Renal pelvis (tissue), 1 donor: ENCODE measurements at regions not wholly inside any gene's neighbourhood (a gene's known extent, or its start where the extent isn't known, plus 50 kb on each side); places are given as distances from the start of the nearest gene placed in this dataset.

Experiments
- DNase-seq: peaks from one replicate; pipeline ENCODE4 v3.0.0-alpha.2; 2013

DNA sequence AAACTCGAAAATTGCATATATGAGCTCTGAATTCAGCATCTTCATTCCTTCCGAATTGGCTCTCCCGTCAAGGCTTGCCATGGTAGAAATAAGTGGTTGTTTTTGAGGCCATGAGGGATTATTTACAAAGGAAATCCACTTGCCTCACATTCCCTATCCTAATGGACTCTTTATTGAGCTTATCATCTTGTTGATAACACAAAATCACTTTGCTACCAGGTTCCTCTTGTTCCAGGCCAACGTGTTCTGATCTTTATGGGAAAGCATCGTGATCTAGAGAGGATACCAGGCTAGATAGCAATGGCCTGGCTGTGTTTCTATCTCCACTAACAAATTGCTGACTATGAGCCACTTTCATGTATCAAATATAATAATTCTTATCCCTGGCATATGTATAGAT, 811.7 kb downstream of the TLR4 start:
- no peak for DNase-seq

DNA sequence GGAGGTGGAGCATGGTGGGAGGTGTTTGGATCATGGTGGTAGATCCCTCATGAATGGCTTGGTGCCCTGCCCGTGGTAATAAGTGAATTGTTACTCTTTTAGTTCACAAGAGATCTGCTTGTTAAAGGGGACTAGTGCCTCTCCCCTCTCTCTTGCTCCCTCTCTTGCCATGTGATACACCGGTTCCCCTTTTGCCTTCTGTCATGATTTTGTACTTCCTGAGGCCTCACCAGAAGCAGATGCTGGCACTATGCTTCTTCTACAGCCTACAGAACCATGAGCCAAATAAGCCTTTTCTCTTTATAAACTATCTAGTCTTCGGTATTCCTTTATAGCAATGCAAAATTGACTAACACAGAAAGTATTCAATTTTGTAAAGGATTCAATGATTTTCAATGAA, 817.1 kb downstream of the TLR4 start:
- no peak for DNase-seq

DNA sequence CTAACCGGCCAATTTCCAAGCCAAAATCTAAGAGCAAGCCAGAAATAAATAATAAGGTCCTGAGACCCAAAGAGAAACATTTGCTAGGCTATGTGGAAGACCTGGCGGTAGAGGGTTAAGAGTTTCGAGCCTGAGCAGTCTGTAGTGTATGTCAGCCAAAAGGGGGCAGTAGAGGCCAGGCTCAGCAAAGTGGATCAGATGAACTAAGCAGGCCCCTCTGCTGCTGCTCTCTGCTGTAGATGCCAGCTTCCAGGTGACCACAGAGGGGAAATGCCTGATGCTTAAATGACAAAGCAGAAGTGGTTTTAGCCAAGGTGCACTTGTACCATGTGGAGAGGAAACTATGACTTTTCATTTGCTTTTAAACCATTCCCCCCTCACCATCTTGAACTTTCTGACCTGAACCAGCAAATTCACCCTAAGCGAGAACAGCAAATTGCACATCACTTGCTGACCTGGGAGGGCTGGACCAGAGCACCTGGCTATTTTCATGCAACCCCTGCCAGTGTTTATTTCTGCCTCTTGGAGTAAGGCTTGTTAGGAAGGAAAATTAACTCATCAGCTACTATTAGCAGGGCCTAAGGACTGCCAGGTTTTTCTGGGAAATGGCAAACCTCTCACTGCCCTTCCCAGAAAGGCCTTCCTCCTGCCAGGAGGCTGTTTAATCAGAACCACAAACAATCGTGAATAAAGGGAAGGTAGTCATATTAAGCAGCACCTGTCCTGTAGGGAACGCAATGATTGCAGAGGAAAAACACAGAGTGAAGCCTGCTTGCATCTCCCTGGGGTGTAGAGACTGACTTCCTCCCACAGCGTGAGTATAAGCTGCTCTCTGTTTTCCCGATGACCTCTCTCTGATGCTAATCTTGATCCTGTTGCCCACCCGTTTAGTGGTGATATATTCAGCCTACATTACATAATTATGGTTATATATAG, 818.2 kb downstream of the TLR4 start:
- DNase-seq = peak; percentile 31

DNA sequence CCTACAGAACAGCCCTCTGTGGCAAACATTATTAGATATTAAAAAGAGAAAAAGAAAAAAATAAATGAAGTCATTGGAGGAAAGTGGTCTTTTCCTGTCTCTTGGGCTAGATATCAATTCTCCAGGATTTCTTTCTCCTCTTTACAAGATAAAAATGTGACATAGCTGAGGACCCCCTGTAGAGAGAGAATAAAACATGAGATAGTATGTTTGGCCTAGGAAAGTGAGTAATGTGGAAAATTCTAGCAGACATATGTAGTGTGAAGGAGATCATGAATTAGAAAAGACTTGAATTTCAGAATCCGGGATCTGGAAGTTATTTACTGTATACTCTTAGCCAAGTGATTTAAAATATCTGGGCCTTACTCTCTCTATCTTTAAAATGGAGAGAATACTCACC, 823.1 kb downstream of the TLR4 start:
- DNase-seq = no peak

DNA sequence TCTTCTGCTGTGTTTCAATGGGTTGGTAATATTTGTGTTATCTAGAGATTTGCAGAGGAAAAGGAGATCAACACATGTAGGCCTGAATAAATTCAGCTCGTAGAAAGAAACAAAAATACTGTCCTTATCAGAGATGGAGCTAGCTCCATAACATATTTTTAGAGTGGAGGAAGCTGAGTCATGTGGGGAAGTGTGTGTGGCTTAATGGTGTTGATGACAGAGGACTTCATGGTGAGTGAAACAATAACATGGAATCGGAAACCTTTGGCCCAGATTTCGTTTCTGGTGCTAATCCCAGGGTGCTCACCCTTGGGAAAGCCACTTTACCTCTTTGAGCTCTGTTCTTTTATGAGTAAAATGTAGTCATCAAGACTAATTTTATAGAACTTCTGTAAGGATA, 825.0 kb downstream of the TLR4 start:
- DNase-seq = no peak

DNA sequence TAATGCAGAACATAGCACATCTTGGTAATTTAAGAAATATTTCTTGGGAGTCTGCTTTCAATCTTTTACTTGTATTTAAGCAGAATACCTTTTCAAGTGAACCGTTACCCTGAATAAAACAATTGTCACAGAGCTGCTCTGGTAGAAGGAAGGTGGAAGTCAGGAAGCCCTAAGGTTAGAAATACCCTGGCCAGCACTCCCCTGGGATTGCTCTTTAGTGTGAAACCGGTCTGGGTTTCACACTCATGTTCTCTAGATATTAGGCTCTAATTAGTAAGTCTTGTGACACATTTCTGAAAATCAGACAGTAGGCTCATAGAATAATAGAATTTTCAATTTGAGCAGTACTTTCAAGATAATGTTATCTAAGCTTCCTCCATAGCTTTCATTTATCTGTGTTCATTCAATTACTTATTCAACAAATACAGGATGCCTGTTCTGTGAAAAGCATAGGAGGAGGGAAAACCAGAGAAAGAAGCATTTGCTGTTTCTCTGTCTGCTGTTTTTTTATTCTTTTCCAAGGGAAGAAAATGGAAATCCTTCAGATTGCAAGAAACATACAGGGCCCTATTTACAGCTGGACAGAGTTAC, 825.5 kb downstream of the TLR4 start:
- no peak for DNase-seq

DNA sequence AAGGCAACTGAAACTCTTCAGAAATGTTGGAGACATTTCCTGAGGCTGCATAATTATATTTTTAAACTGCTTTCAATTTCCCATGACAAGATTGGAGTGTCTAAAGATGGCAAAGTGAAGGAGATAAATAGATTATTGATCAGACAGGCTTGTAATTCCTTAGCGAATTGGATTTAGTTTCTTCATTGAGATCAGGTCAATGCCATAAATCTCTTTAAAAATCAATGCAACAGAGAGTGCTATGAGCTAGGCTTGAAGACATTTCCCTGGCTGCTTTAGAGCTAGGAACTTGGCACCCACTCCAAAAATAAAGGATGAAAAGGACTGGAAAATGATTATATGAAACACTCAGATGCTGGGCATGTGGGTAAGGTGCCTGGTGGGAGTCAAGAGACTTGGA, 828.4 kb downstream of the TLR4 start:
- DNase-seq = no peak

DNA sequence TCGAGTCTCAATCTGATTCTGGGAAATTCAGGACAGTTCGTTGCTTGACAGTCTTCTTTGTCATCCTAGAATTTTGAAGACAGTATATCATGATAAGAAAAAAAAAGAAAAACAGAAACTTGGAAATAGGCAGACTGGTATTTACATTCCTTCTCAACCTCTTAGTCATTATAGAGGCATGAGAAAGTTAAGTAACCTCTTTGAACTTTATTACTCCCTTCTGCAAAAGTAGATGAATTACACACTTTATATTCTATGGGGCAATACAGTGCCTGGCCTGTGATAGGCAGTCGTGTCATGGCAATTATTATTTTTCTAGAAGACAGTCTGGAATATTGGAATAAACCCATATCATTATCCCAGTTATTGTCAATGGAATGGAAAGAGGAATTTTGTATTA, 828.9 kb downstream of the TLR4 start:
- no peak for DNase-seq

DNA sequence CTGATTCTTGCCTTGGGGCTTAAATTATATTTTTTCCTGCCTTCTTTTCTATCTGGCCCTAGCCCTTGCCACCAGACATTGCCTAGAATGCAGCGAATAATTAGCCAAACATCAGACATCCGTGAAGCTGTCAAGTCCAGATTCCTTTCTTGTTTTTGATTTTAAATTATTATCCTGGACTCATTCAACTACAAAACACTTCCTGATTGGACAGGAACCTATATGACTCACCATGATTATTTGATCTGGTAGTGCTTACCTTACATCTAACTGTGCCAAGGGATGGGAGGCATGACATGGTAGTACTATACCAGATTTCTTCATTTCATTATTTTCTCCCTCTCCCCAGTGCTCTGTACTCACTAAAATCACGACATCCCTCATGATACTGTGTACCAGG, 829.6 kb downstream of the TLR4 start:
- DNase-seq = no peak

DNA sequence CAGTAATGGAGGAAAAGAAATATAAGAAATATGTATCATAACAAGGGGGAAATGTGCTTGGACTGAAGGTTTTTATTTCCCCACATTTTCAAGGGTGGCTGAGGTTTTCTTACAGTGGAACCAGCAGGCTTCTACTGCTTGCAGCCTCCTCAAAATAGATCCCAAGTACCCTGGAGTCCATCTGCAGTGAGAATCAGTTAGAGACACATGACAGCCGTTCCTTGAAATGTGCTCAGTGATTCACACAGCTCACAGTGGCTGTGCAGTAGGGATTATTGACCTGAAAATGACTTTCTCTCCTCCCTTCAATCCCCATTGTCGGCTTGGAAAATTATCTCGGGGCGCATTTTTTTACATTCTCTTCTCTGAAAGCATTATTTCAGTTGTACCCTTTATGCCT, 832.0 kb downstream of the TLR4 start:
- DNase-seq = no peak

DNA sequence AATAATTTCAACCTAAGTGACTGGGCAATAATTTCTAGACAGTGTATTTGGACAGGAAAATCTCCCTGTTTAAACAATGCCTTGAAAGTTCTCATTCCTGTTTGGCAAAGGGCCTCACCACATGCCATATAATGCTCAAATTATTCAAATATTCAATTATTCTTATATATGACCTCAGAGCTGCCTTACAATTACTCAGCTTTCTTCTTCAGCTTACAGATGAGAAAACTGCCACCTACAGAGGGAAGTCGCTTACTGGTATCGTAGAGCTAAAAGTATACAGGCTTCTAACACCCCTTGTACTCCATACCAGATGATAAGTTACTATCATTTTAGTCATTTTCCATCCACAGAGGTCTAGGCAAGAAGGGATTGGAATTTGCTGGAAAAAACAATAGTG, 830.3 kb downstream of the BRINP1 start:
- DNase-seq = no peak

DNA sequence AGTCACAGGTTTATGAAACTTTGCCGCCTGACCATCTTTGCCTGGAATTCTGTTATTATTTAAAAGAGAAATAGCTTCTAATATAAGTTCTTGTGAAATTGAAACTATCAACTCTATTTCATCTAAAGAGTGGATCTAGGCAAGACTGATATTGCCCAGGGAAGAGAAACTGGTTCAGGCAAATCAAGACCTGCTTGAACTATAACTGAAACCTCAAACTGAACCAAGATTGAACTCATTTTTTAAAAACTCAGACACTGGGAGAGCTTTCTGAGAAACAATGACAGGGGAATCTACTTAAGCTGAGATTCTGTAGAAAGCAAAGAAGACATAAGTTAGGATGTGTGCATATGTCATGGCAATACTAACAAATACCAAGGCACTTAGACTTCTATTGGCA, 815.8 kb downstream of the BRINP1 start:
- no peak for DNase-seq

DNA sequence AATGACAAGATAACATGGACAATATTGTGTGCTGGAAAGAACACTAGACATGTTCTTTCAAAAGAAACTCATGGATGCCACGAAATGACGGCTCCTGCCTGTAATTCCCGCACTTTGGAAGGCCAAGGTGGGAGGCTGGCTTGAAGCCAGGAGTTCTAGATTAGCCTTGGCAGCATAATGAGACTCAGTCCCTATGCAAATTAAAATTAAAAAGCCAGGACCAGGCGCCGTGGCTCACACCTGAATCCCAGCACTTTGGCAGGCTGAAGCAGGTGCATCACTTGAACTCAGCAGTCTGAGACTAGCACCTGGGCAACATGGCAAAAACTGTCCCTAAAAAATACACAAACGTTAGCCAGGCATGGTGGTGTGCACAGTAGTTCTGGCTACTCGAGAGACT, 814.2 kb downstream of the BRINP1 start:
- DNase-seq = no peak

DNA sequence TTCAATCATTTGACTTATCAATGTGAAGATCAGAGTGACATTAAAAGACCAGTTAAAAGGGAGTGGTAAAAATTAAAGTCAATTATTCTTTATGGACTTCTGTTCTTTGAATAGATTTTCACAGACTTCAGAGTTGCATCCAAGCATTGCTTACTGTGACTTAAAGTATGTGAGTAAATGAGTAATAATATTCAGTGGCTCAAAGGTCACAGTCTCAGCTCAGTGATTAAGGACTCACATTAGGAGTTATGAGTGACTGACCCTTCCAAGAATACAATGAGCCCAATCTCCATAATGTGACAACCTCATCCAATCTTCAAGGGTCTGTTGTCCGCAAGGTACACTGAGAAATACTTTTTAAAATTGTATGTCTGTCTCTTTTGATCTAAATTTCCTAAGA, 811.2 kb downstream of the BRINP1 start:
- DNase-seq = no peak

DNA sequence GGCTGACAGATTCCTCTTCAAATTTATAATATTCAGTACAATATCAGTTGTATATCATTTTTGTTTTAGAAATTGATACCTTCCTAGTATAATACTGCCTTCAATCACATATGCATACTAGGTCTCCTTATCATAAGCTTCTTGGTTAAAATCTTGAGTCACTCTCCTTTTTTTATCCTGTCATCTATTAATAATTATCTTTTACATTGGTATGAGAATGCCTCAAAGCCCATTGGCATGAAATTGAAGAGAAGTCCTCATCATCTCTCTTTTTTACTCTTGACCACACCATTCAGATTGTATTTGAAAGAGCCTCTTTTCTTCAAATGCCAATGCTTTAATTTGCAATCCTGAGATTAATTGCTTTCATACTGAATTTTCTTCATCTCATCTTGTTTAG, 810.3 kb downstream of the BRINP1 start:
- no peak for DNase-seq

DNA sequence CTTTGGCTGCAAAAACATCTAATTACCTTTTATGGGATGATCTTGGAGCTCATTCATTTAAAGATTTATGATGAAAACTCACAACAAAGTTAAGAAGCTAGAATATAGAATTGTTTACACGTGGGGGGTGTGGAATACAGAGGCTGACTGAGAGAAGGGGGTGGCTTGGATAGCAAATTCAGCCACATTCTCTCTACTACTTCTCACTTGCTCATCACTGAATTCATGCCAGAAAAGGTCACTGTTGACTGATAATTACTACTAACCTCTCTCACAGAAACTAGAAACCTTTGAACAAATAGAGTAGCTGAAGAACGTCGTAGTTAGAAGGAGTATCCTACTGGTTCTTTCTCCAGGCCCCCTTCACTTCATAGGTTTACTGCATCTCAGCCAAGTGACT, 808.2 kb downstream of the BRINP1 start:
- DNase-seq = no peak

DNA sequence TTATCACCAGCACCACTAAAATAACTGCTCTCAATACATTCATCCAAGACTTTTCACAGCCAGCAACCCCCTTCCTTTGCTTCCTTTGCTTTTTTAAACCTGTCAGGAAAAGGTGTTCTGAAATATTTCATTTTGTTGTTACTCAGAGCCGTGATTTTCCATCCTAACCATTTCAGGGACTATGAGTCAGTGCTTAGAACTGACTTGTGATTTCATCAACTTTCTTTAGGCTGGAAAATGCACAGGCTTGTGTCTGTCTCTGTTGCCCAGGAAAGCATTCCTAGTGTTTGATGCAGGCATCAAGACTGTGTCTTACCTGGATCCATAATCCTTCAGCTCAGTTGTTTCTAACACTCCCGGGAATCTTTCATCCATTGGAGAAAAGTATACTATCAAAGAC, 805.6 kb downstream of the BRINP1 start:
- DNase-seq = no peak

DNA sequence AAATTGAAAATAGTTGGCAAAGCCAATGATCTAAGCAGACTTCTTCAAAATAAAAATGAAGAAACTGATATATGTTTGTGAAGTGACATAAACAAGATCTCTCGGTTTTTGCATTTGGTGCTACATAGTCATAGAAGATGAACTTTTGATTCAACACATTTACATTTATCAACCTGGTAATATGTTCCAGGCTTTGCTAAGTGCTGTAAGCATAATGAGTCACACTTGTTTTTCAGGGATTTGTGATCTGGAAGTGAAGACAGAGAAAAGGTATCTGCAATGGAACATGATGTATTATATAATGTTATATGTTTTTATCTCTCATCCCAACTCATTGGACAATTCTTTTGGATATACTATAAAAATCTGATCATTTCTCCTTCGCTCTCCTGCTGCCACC, 801.4 kb downstream of the BRINP1 start:
- DNase-seq = no peak

DNA sequence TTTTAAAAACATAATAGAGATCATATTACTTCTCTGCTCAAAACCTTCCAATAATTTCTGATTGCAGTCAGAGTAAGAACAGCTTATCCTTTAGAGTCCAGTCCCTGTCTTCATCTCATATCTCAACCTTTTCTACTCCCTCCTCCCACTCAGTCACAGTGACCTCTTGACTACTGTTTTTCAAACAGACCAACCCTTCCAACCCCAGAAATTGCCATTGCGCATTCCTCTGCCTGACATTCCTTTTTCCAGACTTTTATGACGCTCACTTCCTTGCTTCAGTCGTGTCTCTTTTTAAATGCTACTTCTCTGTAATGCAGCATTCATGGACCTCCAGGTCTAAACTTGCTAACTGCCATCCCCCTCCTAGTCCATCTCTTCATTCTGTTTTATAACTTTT, 800.5 kb downstream of the BRINP1 start:
- DNase-seq = no peak

DNA sequence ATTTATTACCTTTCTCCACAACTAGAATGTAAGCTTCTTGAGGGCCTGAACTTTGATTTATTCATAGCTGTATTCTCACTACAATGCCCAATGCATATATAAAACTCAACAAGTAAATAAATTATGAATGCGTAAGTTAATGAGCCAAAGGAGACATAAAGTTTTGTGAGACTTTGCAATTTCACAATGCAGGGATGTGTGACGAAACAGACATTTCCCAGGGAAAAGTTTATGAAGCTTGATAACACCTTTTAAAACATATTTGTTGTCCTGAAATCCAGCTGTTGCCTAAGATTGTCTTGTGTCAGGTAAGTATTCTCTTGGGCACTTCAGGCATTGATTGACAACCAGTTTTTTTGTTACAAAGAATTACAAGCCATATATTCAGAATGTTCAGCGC, 800.1 kb downstream of the BRINP1 start:
- no peak for DNase-seq

DNA sequence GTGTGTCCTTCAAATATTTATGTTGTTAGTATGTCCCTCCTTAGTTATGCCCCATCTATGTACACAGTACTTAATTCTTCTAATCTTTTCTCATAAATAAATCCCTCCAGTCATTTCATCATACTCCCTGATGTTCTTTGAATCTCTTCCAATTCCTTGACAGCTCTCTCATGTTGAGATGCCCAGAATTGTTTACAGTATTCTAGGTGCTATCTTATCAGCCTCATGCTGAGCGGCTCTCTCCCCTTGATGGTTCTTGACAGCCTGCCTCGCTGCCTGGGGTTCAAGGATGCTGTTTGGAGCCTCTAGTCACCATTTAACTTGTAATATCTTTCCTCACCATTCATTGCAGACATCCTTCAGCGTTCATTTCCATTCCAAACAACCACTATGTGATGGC, 799.2 kb downstream of the BRINP1 start:
- no peak for DNase-seq

DNA sequence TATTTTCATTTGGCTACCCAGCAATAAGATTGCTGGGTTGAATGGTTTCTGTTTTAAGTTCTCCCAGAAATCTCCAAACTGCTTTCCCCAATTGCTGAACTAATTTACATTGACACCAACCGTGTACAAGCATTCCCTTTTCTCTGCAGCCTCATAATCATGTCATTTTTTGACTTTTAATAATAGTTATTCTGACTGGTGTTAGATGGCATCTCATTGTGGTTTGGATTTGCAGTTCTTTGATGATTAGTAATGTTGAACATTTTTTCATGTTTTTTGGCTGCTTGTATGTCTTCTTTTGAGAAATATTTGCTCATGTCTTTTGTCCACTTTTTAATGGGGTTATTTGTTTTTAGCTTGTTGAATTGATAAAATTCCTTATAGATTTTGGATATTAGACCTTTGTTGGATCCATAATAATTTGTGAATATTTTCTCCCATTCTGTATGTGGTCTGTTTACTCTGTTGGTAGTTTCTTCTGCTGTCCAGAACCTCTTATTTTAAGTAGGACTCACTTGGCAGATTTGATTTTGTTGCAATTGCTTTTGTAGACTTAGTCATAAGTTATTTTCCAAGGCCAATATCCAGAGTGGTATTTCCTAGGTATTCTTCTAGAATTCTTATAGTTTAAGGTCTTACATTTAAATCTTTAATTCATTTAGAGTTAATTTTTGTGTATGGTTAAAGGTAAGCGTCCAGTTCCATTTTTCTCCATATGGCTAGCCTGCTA, 793.7 kb downstream of the BRINP1 start:
- no peak for DNase-seq

DNA sequence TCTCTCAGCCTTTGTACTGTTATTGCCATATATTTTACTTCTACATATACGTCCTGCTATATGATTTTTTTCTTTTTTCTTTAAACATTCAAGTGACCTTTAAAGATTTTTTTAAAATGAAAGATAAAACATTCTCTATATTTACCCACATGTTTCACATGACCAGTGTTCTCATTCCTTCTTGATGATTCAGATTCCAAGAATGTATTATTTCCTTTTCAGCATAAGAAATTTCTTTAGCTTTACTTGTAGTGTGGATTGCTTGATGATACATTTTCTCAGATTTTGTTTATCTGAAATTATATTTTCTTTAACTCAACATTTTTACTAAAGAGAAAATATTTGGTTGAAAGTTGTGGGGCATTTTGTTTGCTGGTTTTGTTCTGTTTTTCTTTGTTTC, 792.1 kb downstream of the BRINP1 start:
- DNase-seq = no peak
